HL-60 (cell line): ENCODE measurements at regions not wholly inside any gene's neighbourhood (a gene's known extent, or its start where the extent isn't known, plus 50 kb on each side); places are given as distances from the start of the nearest gene placed in this dataset.

Experiments used
- GABPA ChIP-seq: IDR thresholded peaks from 2 replicates; pipeline ENCODE4 v1.6.1; 2012; ENCODE audit warnings: low read depth
- POLR2AphosphoS5 ChIP-seq: IDR thresholded peaks from 2 replicates; pipeline ENCODE4 v1.6.1; 2012; ENCODE audit warnings: low read depth
- REST ChIP-seq: IDR thresholded peaks from 2 replicates; pipeline ENCODE4 v1.6.1; 2012; ENCODE audit warnings: low read depth; ENCODE audit not compliant: insufficient replicate concordance
- SPI1 ChIP-seq: IDR thresholded peaks from 2 replicates; pipeline ENCODE4 v1.6.1; 2012; ENCODE audit warnings: low read depth, mild to moderate bottlenecking, borderline replicate concordance
- TF ChIP-seq, protein P1 (sequence below): IDR thresholded peaks from one replicate; pipeline ENCODE4 v1.5.1; 2011; ENCODE audit warnings: low read length, control low read depth, inconsistent platforms; ENCODE audit not compliant: insufficient read depth

DNA sequence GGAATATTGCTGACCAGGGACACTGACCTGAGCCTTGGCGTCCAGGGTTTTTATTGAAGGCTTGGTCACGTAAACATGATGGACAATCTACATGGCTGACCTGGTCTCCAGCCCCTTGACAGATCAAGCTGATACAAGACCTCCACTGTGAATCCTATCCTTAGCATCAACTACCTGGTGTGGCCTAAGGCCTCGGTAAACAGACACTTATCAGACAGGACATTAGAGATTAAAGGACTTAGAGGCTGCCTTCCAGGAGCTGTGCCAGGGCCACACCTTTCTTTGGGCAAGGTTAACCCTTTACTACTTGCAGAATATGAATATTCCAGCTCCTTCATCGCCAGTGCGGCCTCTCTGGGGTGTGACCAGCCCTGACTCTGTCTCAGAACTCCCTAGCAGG, 104.9 kb upstream of the FOXA2 start:
- TF ChIP-seq, protein P1, sequence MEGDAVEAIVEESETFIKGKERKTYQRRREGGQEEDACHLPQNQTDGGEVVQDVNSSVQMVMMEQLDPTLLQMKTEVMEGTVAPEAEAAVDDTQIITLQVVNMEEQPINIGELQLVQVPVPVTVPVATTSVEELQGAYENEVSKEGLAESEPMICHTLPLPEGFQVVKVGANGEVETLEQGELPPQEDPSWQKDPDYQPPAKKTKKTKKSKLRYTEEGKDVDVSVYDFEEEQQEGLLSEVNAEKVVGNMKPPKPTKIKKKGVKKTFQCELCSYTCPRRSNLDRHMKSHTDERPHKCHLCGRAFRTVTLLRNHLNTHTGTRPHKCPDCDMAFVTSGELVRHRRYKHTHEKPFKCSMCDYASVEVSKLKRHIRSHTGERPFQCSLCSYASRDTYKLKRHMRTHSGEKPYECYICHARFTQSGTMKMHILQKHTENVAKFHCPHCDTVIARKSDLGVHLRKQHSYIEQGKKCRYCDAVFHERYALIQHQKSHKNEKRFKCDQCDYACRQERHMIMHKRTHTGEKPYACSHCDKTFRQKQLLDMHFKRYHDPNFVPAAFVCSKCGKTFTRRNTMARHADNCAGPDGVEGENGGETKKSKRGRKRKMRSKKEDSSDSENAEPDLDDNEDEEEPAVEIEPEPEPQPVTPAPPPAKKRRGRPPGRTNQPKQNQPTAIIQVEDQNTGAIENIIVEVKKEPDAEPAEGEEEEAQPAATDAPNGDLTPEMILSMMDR, result no peak
- TF ChIP-seq GABPA, result no peak
- no peak for TF ChIP-seq POLR2AphosphoS5
- TF ChIP-seq REST, result no peak
- TF ChIP-seq SPI1, result no peak
